H1 (cell line): ENCODE measurements at regions not wholly inside any gene's neighbourhood (a gene's known extent, or its start where the extent isn't known, plus 50 kb on each side); places are given as distances from the start of the nearest gene placed in this dataset.
A peak's percentile ranks its signal among the peaks of the same experiment; 100 is the strongest.

Source experiments
- CTCF ChIA-PET: fragments of 300-600 bp; sonication (Branson Sonifier 250); formaldehyde crosslinking; loops from one replicate; lab custom pipeline; 2021; ENCODE audit not compliant: partially characterized antibody; lab: Charles Lee
- POLR2A ChIA-PET: fragments of 300-600 bp; sonication (Branson Sonifier 250); formaldehyde crosslinking; loops from one replicate; lab custom pipeline; 2021; ENCODE audit warnings: inconsistent platforms; ENCODE audit not compliant: partially characterized antibody; lab: Charles Lee
- DNase-seq, 2 experiments: peaks; one replicate each; pipeline versions ENCODE4 v3.0.0 to v3.0.0-alpha.2; 2010 to 2022; ENCODE audit warnings: low spot score in 2 of 2, low read depth in 1 of 2, mixed read lengths in 1 of 2
- FAIRE-seq: peaks from 2 replicates; lab custom pipeline; 2011; peaks lifted over from hg19 to GRCh38; lab: Jason Lieb, UNC
- H2AFZ ChIP-seq: 2 replicates; pipeline ENCODE4 v1.8.1; 2012; ENCODE audit warnings: low read length, inconsistent platforms
- H2AK5ac ChIP-seq: 2 replicates; pipeline ENCODE4 v1.6.1; 2013; ENCODE audit warnings: low read depth, low read length
- H2BK120ac ChIP-seq: replicated peaks from 2 replicates; pipeline ENCODE3; 2013; ENCODE audit warnings: low read depth, low read length, inconsistent platforms
- H2BK12ac ChIP-seq: 2 replicates; pipeline ENCODE4 v1.6.1; 2013; ENCODE audit warnings: low read depth, low read length
- H2BK15ac ChIP-seq: 2 replicates; pipeline ENCODE4 v1.6.1; 2013; ENCODE audit warnings: low read length
- H2BK20ac ChIP-seq: 2 replicates; pipeline ENCODE4 v1.6.1; 2013; ENCODE audit warnings: low read length
- H2BK5ac ChIP-seq: 2 replicates; pipeline ENCODE4 v1.6.1; 2013; ENCODE audit warnings: low read depth, low read length
- H3K14ac ChIP-seq: 2 replicates; pipeline ENCODE4 v1.6.1; 2013; ENCODE audit warnings: inconsistent platforms; ENCODE audit not compliant: insufficient read length
- H3K18ac ChIP-seq: 2 replicates; pipeline ENCODE4 v1.6.1; 2013; ENCODE audit warnings: low read length; ENCODE audit errors: extremely low read depth
- H3K23ac ChIP-seq: 2 replicates; pipeline ENCODE4 v1.6.1; 2013; ENCODE audit warnings: inconsistent platforms; ENCODE audit not compliant: insufficient read length
- H3K23me2 ChIP-seq: 2 replicates; pipeline ENCODE4 v1.6.1; 2013; ENCODE audit warnings: low read depth, low read length
- H3K27ac ChIP-seq: 2 replicates; pipeline ENCODE4 v1.6.1; 2011; ENCODE audit warnings: low read depth, low read length, inconsistent platforms
- H3K27me3 ChIP-seq, 4 experiments: replicated peaks in 1 of 4; 1 replicate in 1 of 4; 2 replicates in 3 of 4; pipeline versions ENCODE4 v1.6.1 to v1.8.1; 2011 to 2013; ENCODE audit warnings: low read length in 3 of 4, mild to moderate bottlenecking in 3 of 4, inconsistent platforms in 2 of 4, mixed read lengths in 2 of 4, moderate library complexity in 1 of 4; ENCODE audit not compliant: control insufficient read depth in 3 of 4, insufficient read depth in 3 of 4; ENCODE audit errors: extremely low read depth in 1 of 4
- H3K36me3 ChIP-seq, 4 experiments: 2 replicates each; pipeline versions ENCODE4 v1.6.1 to v1.8.1; 2011 to 2013; ENCODE audit warnings: mild to moderate bottlenecking in 4 of 4, low read length in 3 of 4, moderate library complexity in 2 of 4, control low read depth in 1 of 4, inconsistent platforms in 1 of 4; ENCODE audit not compliant: insufficient read depth in 4 of 4, control insufficient read depth in 2 of 4
- H3K4ac ChIP-seq: replicated peaks from 2 replicates; pipeline ENCODE3; 2013; ENCODE audit warnings: low read length, low read depth, mixed read lengths, inconsistent platforms; ENCODE audit not compliant: insufficient read length
- H3K4me1 ChIP-seq, 4 experiments: replicated peaks in 1 of 4; 1 replicate in 1 of 4; 2 replicates in 3 of 4; pipeline versions ENCODE4 v1.6.1 to v1.8.1; 2011 to 2013; ENCODE audit warnings: low read length in 3 of 4, inconsistent platforms in 2 of 4, mixed read lengths in 1 of 4; ENCODE audit not compliant: insufficient read depth in 4 of 4, control insufficient read depth in 3 of 4
- H3K4me2 ChIP-seq, 2 experiments: 2 replicates each; pipeline versions ENCODE4 v1.6.1 to v1.8.1; 2011 to 2013; ENCODE audit warnings: low read depth in 2 of 2, low read length in 2 of 2, control low read depth in 1 of 2, inconsistent platforms in 1 of 2, mild to moderate bottlenecking in 1 of 2; ENCODE audit not compliant: insufficient read depth in 1 of 2
- H3K4me3 ChIP-seq, 4 experiments: fragments of 200-600, 300-600 bp in 1 of 4; sonication (generic), shearing (Covaris generic), sonication (Bioruptor Twin) in 1 of 4; 2 replicates each; pipeline versions ENCODE4 v1.5.1 to v1.8.1; 2011 to 2016; ENCODE audit warnings: low read length in 4 of 4, low read depth in 3 of 4, control low read depth in 2 of 4, inconsistent platforms in 2 of 4, mild to moderate bottlenecking in 2 of 4, mixed read lengths in 1 of 4, moderate library complexity in 1 of 4; ENCODE audit not compliant: insufficient read depth in 2 of 4; ENCODE audit errors: extremely low read depth in 1 of 4
- H3K56ac ChIP-seq: replicated peaks from 2 replicates; pipeline ENCODE3; 2013; ENCODE audit warnings: low read depth, mild to moderate bottlenecking, mixed read lengths, low read length, inconsistent platforms; ENCODE audit not compliant: insufficient read length
- H3K79me1 ChIP-seq: 2 replicates; pipeline ENCODE4 v1.6.1; 2013; ENCODE audit warnings: low read depth, low read length, control low read depth
- H3K79me2 ChIP-seq, 2 experiments: 2 replicates each; pipeline versions ENCODE4 v1.6.1 to v1.8.1; 2012 to 2013; ENCODE audit warnings: low read length in 2 of 2, mild to moderate bottlenecking in 2 of 2, inconsistent platforms in 1 of 2; ENCODE audit not compliant: insufficient read depth in 2 of 2, control insufficient read depth in 1 of 2
- H3K9ac ChIP-seq, 4 experiments: replicated peaks in 1 of 4; 1 replicate in 1 of 4; 2 replicates in 3 of 4; pipeline versions ENCODE4 v1.6.1 to v1.8.1; 2011 to 2013; ENCODE audit warnings: low read depth in 3 of 4, low read length in 3 of 4, control low read depth in 2 of 4, mild to moderate bottlenecking in 2 of 4, moderate library complexity in 2 of 4, inconsistent platforms in 1 of 4; ENCODE audit errors: extremely low read depth in 1 of 4
- H3K9me3 ChIP-seq, 2 experiments: 2 replicates each; pipeline versions ENCODE4 v1.6.1 to v1.8.1; 2012 to 2013; ENCODE audit warnings: mild to moderate bottlenecking in 2 of 2, moderate library complexity in 2 of 2, control low read depth in 1 of 2, inconsistent platforms in 1 of 2, low read depth in 1 of 2, low read length in 1 of 2, mixed read lengths in 1 of 2; ENCODE audit not compliant: insufficient read depth in 2 of 2
- H4K20me1 ChIP-seq, 2 experiments: replicated peaks in 1 of 2; 2 replicates each; pipeline versions ENCODE3 to v1.8.1; 2011 to 2013; ENCODE audit warnings: inconsistent platforms in 2 of 2, low read length in 2 of 2, mild to moderate bottlenecking in 1 of 2; ENCODE audit not compliant: insufficient read depth in 2 of 2, control insufficient read depth in 1 of 2
- H4K5ac ChIP-seq: 2 replicates; pipeline ENCODE4 v1.6.1; 2013; ENCODE audit warnings: low read length, low read depth, mixed read lengths, inconsistent platforms; ENCODE audit not compliant: insufficient read length
- H4K8ac ChIP-seq: 2 replicates; pipeline ENCODE4 v1.8.0; 2013; ENCODE audit warnings: mild to moderate bottlenecking, moderate library complexity, low read length, inconsistent platforms; ENCODE audit not compliant: insufficient read depth; ENCODE audit errors: extremely low read depth
- H4K91ac ChIP-seq: replicated peaks from 2 replicates; pipeline ENCODE3; 2013; ENCODE audit warnings: low read length, mixed read lengths, inconsistent platforms; ENCODE audit not compliant: insufficient read length
- GABPA ChIP-seq: IDR thresholded peaks from 2 replicates; pipeline ENCODE4 v1.6.1; 2011; ENCODE audit warnings: mild to moderate bottlenecking, low read length, moderate library complexity, borderline replicate concordance; ENCODE audit not compliant: insufficient read depth
- HDAC6 ChIP-seq: IDR thresholded peaks from one replicate; pipeline ENCODE4 v1.7.1; 2012; ENCODE audit warnings: low read depth, mild to moderate bottlenecking, inconsistent platforms, low read length, moderate library complexity
- KDM5A ChIP-seq: fragments of 200-600 bp; IDR thresholded peaks from 2 replicates; pipeline ENCODE4 v1.7.1; 2012; ENCODE audit warnings: mild to moderate bottlenecking, low read length, inconsistent platforms, mixed read lengths
- MAFK ChIP-seq: IDR thresholded peaks from 2 replicates; pipeline ENCODE4 v1.6.1; 2012; ENCODE audit warnings: low read depth, mild to moderate bottlenecking, improper control_type of control experiment, low read length
- MAX ChIP-seq: IDR thresholded peaks from 2 replicates; pipeline ENCODE4 v1.6.1; 2012; ENCODE audit warnings: inconsistent platforms
- NANOG ChIP-seq: IDR thresholded peaks from 2 replicates; pipeline ENCODE4 v1.6.1; 2011; ENCODE audit warnings: low read length, low read depth, mild to moderate bottlenecking, inconsistent platforms; ENCODE audit not compliant: insufficient read depth, poor library complexity, severe bottlenecking
- RNF2 ChIP-seq: fragments of 200-900, 300-1000 bp; sonication (generic); IDR thresholded peaks from 2 replicates; pipeline ENCODE4 v1.7.1; 2016; ENCODE audit warnings: borderline replicate concordance, low read depth, mild to moderate bottlenecking, antibody characterized with exemption, low read length; ENCODE audit not compliant: poor library complexity, severe bottlenecking; ENCODE audit errors: missing control alignments
- RXRA ChIP-seq: IDR thresholded peaks from 2 replicates; pipeline ENCODE4 v1.6.1; 2011; ENCODE audit warnings: low read depth, mild to moderate bottlenecking, low read length, moderate library complexity; ENCODE audit not compliant: insufficient read depth
- TBP ChIP-seq: IDR thresholded peaks from 2 replicates; pipeline ENCODE4 v1.6.1; 2011; ENCODE audit warnings: low read depth, low read length, improper control_type of control experiment
- TCF12 ChIP-seq: IDR thresholded peaks from 2 replicates; pipeline ENCODE4 v1.6.1; 2011; ENCODE audit warnings: low read depth, mild to moderate bottlenecking, low read length
- WGBS, 2 experiments: shearing (Covaris generic) in 1 of 2; methylation state at CpG; one replicate each; pipeline versions ENCODE4 v1.1.6 to v1.1.7; 2013 to 2015; ENCODE audit warnings: low lambda C conversion rate in 2 of 2, mixed read lengths in 2 of 2, inconsistent platforms in 1 of 2, low coverage in 1 of 2, missing lambda C conversion rate in 1 of 2; ENCODE audit not compliant: insufficient replicate concordance in 2 of 2, insufficient coverage in 1 of 2, insufficient read length in 1 of 2; ENCODE audit errors: extremely low coverage in 1 of 2, missing lambda C conversion rate in 1 of 2; 5-methylcytosine and 5-hydroxymethylcytosine counted together
- TF ChIP-seq, protein P1 (sequence below), 3 experiments: IDR thresholded peaks; 1 replicate in 2 of 3; 2 replicates in 1 of 3; pipeline versions ENCODE4 v1.5.1 to v1.6.1; 2011; ENCODE audit warnings: low read length in 3 of 3, mild to moderate bottlenecking in 3 of 3, inconsistent platforms in 2 of 3, low read depth in 1 of 3, moderate library complexity in 1 of 3; ENCODE audit not compliant: insufficient read depth in 1 of 3; ENCODE audit errors: control extremely low read depth in 1 of 3

DNA sequence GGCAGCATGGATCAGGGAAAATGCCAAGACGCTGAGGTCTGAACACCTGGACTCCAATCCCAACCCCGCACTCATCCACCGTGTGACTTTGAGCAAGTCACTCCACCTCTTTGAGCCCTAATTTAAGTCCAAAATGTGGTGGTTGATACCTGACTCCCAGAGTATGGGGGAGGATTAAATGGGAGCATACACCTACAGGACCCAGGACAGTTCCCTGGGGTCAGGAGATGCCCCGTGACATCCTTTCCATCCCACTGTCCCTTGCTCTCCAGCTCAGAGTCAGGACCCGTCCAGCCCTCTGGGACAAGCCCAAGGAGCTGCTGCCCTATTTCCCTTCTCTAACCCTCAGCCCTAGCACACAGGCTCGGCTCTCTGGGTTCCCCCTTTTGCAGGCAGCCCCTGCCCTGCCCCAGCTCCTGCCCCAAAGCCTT lies 276.4 kb downstream of the XXYLT1 start:
- Histone ChIP-seq H3K18ac (no peak overlapping the region), H3K23ac (no peak overlapping the region), H4K5ac (no peak overlapping the region), H4K91ac (no peak overlapping the region), H3K36me3 (no peaks in the 10 kb centered on the region), H2BK120ac (no peak overlapping the region), H3K9ac (no peak overlapping the region; a peak in 2 of 7 replicates), H3K4ac (no peak overlapping the region), H2AK5ac (no peak overlapping the region), H4K8ac (no peak overlapping the region), H3K79me2 (no peaks in the 10 kb centered on the region), H3K9me3 (no peaks in the 10 kb centered on the region), H3K56ac (no peak overlapping the region), H3K23me2 (no peaks in the 10 kb centered on the region; the same call in 1 of the 2 replicates), H3K79me1 (no peaks in the 10 kb centered on the region), H2BK12ac (no peak overlapping the region), H2AFZ (no peak overlapping the region), H3K27ac (no peak overlapping the region), H3K14ac (no peak overlapping the region), H3K4me3 (no peak overlapping the region), H2BK5ac (no peak overlapping the region), H2BK15ac (no peak overlapping the region), H3K27me3 (no peaks in the 10 kb centered on the region), H3K4me1 (no peaks in the 10 kb centered on the region), H2BK20ac (no peak overlapping the region), H4K20me1 (no peaks in the 10 kb centered on the region), H3K4me2 (no peak overlapping the region)
- peak in 1 of 2 experiments; percentile 26 for DNase-seq
- POLR2A ChIA-PET: no interaction called here
- FAIRE-seq: no peak
- CTCF ChIA-PET: interaction anchor here (0.6 to 2.6 kb wide), 5 partner anchors 8 to 1919 kb away, joined by 3 to 8 read pairs (median 3); no protein-coding TSS in a partner anchor
- 90% methylated on average over 6 of the region's 6 CpGs; no CpG with 5 or more reads in 1 of the 2 experiments for WGBS, 2 experiments
- TF ChIP-seq TCF12 (no peak), MAX (no peak), TBP (no peak), HDAC6 (no peak), GABPA (no peak), MAFK (no peak), KDM5A (no peak), NANOG (no peak), RNF2 (no peak), RXRA (no peak)
- TF ChIP-seq, protein P1, sequence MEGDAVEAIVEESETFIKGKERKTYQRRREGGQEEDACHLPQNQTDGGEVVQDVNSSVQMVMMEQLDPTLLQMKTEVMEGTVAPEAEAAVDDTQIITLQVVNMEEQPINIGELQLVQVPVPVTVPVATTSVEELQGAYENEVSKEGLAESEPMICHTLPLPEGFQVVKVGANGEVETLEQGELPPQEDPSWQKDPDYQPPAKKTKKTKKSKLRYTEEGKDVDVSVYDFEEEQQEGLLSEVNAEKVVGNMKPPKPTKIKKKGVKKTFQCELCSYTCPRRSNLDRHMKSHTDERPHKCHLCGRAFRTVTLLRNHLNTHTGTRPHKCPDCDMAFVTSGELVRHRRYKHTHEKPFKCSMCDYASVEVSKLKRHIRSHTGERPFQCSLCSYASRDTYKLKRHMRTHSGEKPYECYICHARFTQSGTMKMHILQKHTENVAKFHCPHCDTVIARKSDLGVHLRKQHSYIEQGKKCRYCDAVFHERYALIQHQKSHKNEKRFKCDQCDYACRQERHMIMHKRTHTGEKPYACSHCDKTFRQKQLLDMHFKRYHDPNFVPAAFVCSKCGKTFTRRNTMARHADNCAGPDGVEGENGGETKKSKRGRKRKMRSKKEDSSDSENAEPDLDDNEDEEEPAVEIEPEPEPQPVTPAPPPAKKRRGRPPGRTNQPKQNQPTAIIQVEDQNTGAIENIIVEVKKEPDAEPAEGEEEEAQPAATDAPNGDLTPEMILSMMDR (IDR thresholded peaks at IDR 0.05; ENCODE audit: control extremely low read depth in 1 of 3, insufficient read depth in 1 of 3, low read depth in 1 of 3, low read length in 3 of 3): no peak
